ENCODE measurements at regions not wholly inside any gene's neighbourhood (a gene's known extent, or its start where the extent isn't known, plus 50 kb on each side); places are given as distances from the start of the nearest gene placed in this dataset.
"Not testable (repeated sequence)": the region's sequence is repeated elsewhere in the genome, so short reads cannot be mapped to it uniquely, and the experiment has no call there.

GRCh38 chr6:67825201-67825895 lies 809.7 kb upstream of the ADGRB3 start:
- no peak for ATAC-seq (replicated peaks)
- no peaks in the 10 kb centered on the region for H3K27me3 Mint-ChIP-seq
- no peak overlapping the region for H3K4me3 Mint-ChIP-seq
- H3K4me1 Mint-ChIP-seq, result no peaks in the 10 kb centered on the region
- no peaks in the 10 kb centered on the region for H3K36me3 Mint-ChIP-seq (ENCODE audit: low read depth)
- peaks cover 12% of the 10 kb centered on the region for H3K9me3 Mint-ChIP-seq
- H3K27ac Mint-ChIP-seq, result no peak overlapping the region

GRCh38 chr6:67818322-67818721 lies 816.8 kb upstream of the ADGRB3 start:
- H3K4me3 Mint-ChIP-seq, result no peak overlapping the region
- no peak for ATAC-seq (replicated peaks)
- no peak overlapping the region for H3K27ac Mint-ChIP-seq
- no peaks in the 10 kb centered on the region for H3K36me3 Mint-ChIP-seq (ENCODE audit: low read depth)
- no peaks in the 10 kb centered on the region for H3K4me1 Mint-ChIP-seq
- H3K27me3 Mint-ChIP-seq, result no peaks in the 10 kb centered on the region
- peaks cover 18% of the 10 kb centered on the region for H3K9me3 Mint-ChIP-seq

GRCh38 chr6:67815623-67816022 lies 819.5 kb upstream of the ADGRB3 start:
- no peaks in the 10 kb centered on the region for H3K4me1 Mint-ChIP-seq

GRCh38 chr6:67814262-67814661 lies 820.8 kb upstream of the ADGRB3 start:
- H3K27me3 Mint-ChIP-seq, result no peaks in the 10 kb centered on the region
- no peaks in the 10 kb centered on the region for H3K36me3 Mint-ChIP-seq (ENCODE audit: low read depth)
- no peak overlapping the region for H3K4me3 Mint-ChIP-seq
- H3K9me3 Mint-ChIP-seq, result peaks cover 24% of the 10 kb centered on the region
- ATAC-seq (replicated peaks), result no peak
- H3K27ac Mint-ChIP-seq, result no peak overlapping the region
- no peaks in the 10 kb centered on the region for H3K4me1 Mint-ChIP-seq

More at GRCh38 chr6:67815623-67816022, 819.5 kb upstream of the ADGRB3 start:
- Mint-ChIP-seq H3K9me3 (peaks cover 24% of the 10 kb centered on the region), H3K27ac (no peak overlapping the region), H3K27me3 (no peaks in the 10 kb centered on the region), H3K36me3 (ENCODE audit: low read depth) (no peaks in the 10 kb centered on the region), H3K4me3 (no peak overlapping the region)
- no peak for ATAC-seq (replicated peaks)

- H3K9me3 Mint-ChIP-seq, result peaks cover 24% of the 10 kb centered on the region
- H3K36me3 Mint-ChIP-seq (ENCODE audit: low read depth), result no peaks in the 10 kb centered on the region
- H3K27ac Mint-ChIP-seq, result no peak overlapping the region
- no peaks in the 10 kb centered on the region for H3K27me3 Mint-ChIP-seq
- H3K4me1 Mint-ChIP-seq, result no peaks in the 10 kb centered on the region
- no peak overlapping the region for H3K4me3 Mint-ChIP-seq
- ATAC-seq (replicated peaks), result no peak
Observed at GRCh38 chr6:67812693-67813092, 822.4 kb upstream of the ADGRB3 start.

GRCh38 chr6:67812125-67812524 lies 823.0 kb upstream of the ADGRB3 start:
- Mint-ChIP-seq H3K36me3 (ENCODE audit: low read depth) (no peaks in the 10 kb centered on the region), H3K9me3 (peaks cover 24% of the 10 kb centered on the region), H3K27ac (no peak overlapping the region), H3K4me1 (no peaks in the 10 kb centered on the region), H3K4me3 (no peak overlapping the region), H3K27me3 (no peaks in the 10 kb centered on the region)
- no peak for ATAC-seq (replicated peaks)

- Mint-ChIP-seq H3K4me3 (no peak overlapping the region), H3K27me3 (no peaks in the 10 kb centered on the region), H3K9me3 (peaks cover 24% of the 10 kb centered on the region), H3K27ac (no peak overlapping the region), H3K36me3 (ENCODE audit: low read depth) (no peaks in the 10 kb centered on the region), H3K4me1 (no peaks in the 10 kb centered on the region)
- no peak for ATAC-seq (replicated peaks)
Observed at GRCh38 chr6:67811239-67812037, 823.6 kb upstream of the ADGRB3 start.

GRCh38 chr6:67804808-67805207 lies 830.3 kb upstream of the ADGRB3 start:
- H3K27ac Mint-ChIP-seq; H3K36me3 Mint-ChIP-seq (ENCODE audit: low read depth); H3K27me3 Mint-ChIP-seq; H3K9me3 Mint-ChIP-seq; H3K4me3 Mint-ChIP-seq; H3K4me1 Mint-ChIP-seq; ATAC-seq (replicated peaks): not testable (repeated sequence)

- no peak overlapping the region for H3K4me3 Mint-ChIP-seq
- no peak overlapping the region for H3K27ac Mint-ChIP-seq
- ATAC-seq (replicated peaks), result no peak
- H3K9me3 Mint-ChIP-seq, result peaks cover 17% of the 10 kb centered on the region
- H3K4me1 Mint-ChIP-seq, result no peaks in the 10 kb centered on the region
- no peaks in the 10 kb centered on the region for H3K36me3 Mint-ChIP-seq (ENCODE audit: low read depth)
- H3K27me3 Mint-ChIP-seq, result no peaks in the 10 kb centered on the region
Observed at GRCh38 chr6:67802771-67803170, 832.3 kb upstream of the ADGRB3 start.

GRCh38 chr6:67792996-67793395 lies 842.1 kb upstream of the ADGRB3 start:
- Mint-ChIP-seq H3K4me3 (no peak overlapping the region), H3K4me1 (no peaks in the 10 kb centered on the region), H3K27me3 (no peaks in the 10 kb centered on the region), H3K9me3 (peaks cover under 1% of the 10 kb centered on the region), H3K27ac (no peak overlapping the region), H3K36me3 (ENCODE audit: low read depth) (no peaks in the 10 kb centered on the region)
- no peak for ATAC-seq (replicated peaks)

GRCh38 chr6:67790569-67790968 lies 844.5 kb upstream of the ADGRB3 start:
- H3K27me3 Mint-ChIP-seq, result no peaks in the 10 kb centered on the region
- H3K4me3 Mint-ChIP-seq, result no peak overlapping the region
- no peak for ATAC-seq (replicated peaks)
- H3K27ac Mint-ChIP-seq, result no peak overlapping the region
- no peaks in the 10 kb centered on the region for H3K36me3 Mint-ChIP-seq (ENCODE audit: low read depth)
- no peaks in the 10 kb centered on the region for H3K4me1 Mint-ChIP-seq
- H3K9me3 Mint-ChIP-seq, result no peaks in the 10 kb centered on the region

GRCh38 chr6:67787119-67787518 lies 848.0 kb upstream of the ADGRB3 start:
- ATAC-seq (replicated peaks); H3K4me1 Mint-ChIP-seq; H3K9me3 Mint-ChIP-seq; H3K27ac Mint-ChIP-seq; H3K36me3 Mint-ChIP-seq (ENCODE audit: low read depth); H3K27me3 Mint-ChIP-seq; H3K4me3 Mint-ChIP-seq: not testable (repeated sequence)

- no peak for ATAC-seq (replicated peaks)
- Mint-ChIP-seq H3K27ac (no peak overlapping the region), H3K27me3 (no peaks in the 10 kb centered on the region), H3K9me3 (peaks cover 6% of the 10 kb centered on the region), H3K36me3 (ENCODE audit: low read depth) (no peaks in the 10 kb centered on the region), H3K4me3 (no peak overlapping the region), H3K4me1 (no peaks in the 10 kb centered on the region)
Observed at GRCh38 chr6:67779876-67780275, 855.2 kb upstream of the ADGRB3 start.

GRCh38 chr6:67775333-67775732 lies 859.7 kb upstream of the ADGRB3 start:
- no peak overlapping the region for H3K4me3 Mint-ChIP-seq
- no peaks in the 10 kb centered on the region for H3K27me3 Mint-ChIP-seq
- no peak for ATAC-seq (replicated peaks)
- no peaks in the 10 kb centered on the region for H3K36me3 Mint-ChIP-seq (ENCODE audit: low read depth)
- no peaks in the 10 kb centered on the region for H3K4me1 Mint-ChIP-seq
- H3K27ac Mint-ChIP-seq, result no peak overlapping the region
- H3K9me3 Mint-ChIP-seq, result no peaks in the 10 kb centered on the region

- H3K27me3 Mint-ChIP-seq, result no peaks in the 10 kb centered on the region
- no peaks in the 10 kb centered on the region for H3K4me1 Mint-ChIP-seq
- no peaks in the 10 kb centered on the region for H3K36me3 Mint-ChIP-seq (ENCODE audit: low read depth)
- ATAC-seq (replicated peaks), result no peak
- H3K9me3 Mint-ChIP-seq, result peaks cover 10% of the 10 kb centered on the region
- no peak overlapping the region for H3K27ac Mint-ChIP-seq
- no peak overlapping the region for H3K4me3 Mint-ChIP-seq
Observed at GRCh38 chr6:67768972-67769371, 866.1 kb upstream of the ADGRB3 start.
